Upper lobe of right lung (tissue), 1 donor: ENCODE measurements at regions not wholly inside any gene's neighbourhood (a gene's known extent, or its start where the extent isn't known, plus 50 kb on each side); places are given as distances from the start of the nearest gene placed in this dataset.

ENCODE experiments used
- ATAC-seq: fragments of 200-7000 bp; cut with Tn5 transposase; one replicate; pipeline ENCODE4 v1.9.1; 2020; ENCODE audit warnings: mild to moderate bottlenecking, moderate library complexity
- DNase-seq: peaks from one replicate; pipeline ENCODE4 v3.0.0-alpha.2; 2020
- H3K27ac ChIP-seq: fragments of 200-600 bp; one replicate; pipeline ENCODE4 v1.8.0; 2022
- H3K27me3 ChIP-seq: fragments of 200-600 bp; one replicate; pipeline ENCODE4 v1.8.0; 2022; ENCODE audit warnings: mild to moderate bottlenecking
- H3K36me3 ChIP-seq: fragments of 200-600 bp; one replicate; pipeline ENCODE4 v1.8.0; 2022
- H3K4me1 ChIP-seq: fragments of 200-600 bp; one replicate; pipeline ENCODE4 v1.8.0; 2022
- H3K4me3 ChIP-seq: fragments of 200-600 bp; one replicate; pipeline ENCODE4 v1.8.0; 2022; ENCODE audit warnings: mild to moderate bottlenecking
- H3K9me3 ChIP-seq: fragments of 200-600 bp; one replicate; pipeline ENCODE4 v1.8.0; 2022
- intact Hi-C: fragments of 100-400 bp; cut with DNase I; formaldehyde crosslinking; loops from one replicate; pipeline ENCODE4 v1.11.0; 2022
- TF ChIP-seq, protein P1 (sequence below): fragments of 200-600 bp; IDR thresholded peaks from one replicate; pipeline ENCODE4 v1.8.0; 2022; ENCODE audit warnings: antibody characterized with exemption
- donor health status: DM: no; HTN: yes; CAD: no; lungs with severe emphysema.

DNA sequence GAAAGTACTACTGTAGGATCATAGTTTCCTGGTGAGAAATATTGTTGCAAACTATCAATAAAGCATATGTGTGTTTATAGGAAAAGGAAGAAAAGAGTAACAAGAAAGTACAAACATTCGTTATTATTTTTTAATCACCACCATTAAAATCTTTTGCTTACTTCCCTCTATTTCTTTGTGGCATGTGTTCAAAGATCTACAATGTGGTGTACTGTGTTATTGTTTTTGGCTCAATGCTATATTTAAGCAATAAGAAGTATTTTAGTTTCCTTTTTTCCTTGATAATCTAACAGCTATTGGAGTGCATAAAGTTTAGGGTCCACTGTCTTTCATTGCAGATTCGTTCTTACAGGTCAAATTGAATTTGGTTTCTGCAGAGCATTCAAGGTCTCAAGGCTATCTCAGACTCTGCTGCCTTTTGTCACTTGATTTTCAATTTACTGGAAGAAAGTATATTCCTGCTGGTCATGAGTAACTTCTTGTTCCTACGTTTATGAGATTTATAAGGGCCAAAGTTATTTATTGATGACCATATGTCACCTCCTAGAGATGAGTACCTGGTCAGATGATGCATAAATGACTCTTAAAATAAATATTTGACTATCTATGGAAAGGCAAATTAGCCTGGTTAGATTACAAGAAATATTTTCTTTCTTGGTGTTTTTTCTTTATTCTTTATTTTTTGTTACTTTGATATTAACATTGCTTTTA lies 323.0 kb downstream of the TMEM167A start:
- TF ChIP-seq, protein P1, sequence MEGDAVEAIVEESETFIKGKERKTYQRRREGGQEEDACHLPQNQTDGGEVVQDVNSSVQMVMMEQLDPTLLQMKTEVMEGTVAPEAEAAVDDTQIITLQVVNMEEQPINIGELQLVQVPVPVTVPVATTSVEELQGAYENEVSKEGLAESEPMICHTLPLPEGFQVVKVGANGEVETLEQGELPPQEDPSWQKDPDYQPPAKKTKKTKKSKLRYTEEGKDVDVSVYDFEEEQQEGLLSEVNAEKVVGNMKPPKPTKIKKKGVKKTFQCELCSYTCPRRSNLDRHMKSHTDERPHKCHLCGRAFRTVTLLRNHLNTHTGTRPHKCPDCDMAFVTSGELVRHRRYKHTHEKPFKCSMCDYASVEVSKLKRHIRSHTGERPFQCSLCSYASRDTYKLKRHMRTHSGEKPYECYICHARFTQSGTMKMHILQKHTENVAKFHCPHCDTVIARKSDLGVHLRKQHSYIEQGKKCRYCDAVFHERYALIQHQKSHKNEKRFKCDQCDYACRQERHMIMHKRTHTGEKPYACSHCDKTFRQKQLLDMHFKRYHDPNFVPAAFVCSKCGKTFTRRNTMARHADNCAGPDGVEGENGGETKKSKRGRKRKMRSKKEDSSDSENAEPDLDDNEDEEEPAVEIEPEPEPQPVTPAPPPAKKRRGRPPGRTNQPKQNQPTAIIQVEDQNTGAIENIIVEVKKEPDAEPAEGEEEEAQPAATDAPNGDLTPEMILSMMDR, result no peak
- Histone ChIP-seq H3K27ac (no peak overlapping the region), H3K4me1 (no peaks in the 10 kb centered on the region), H3K36me3 (no peaks in the 10 kb centered on the region), H3K9me3 (no peaks in the 10 kb centered on the region), H3K27me3 (no peaks in the 10 kb centered on the region), H3K4me3 (no peak overlapping the region)
- ATAC-seq, result no peak
- DNase-seq, result no peak
- intact Hi-C loops, result no loop called here

DNA sequence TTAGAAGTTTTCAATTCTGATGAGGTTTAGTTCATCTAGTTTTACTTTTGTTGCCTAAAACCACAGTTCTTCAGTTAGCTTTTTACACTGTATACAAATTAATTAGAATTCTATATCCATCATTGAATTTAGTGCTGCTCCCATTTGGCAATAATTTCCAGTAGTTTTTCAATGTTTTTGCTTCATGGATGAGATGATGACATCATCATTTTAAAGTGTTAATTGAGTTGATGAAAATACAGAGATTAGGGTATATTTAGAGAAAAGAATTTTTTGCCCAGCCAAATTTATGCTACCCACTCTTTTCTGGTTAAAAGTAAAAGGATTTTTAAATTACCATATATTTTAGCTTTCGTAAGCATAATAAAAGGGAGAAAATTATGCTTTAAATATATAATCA lies 323.8 kb downstream of the TMEM167A start:
- Histone ChIP-seq H3K4me1 (peaks cover 5% of the 10 kb centered on the region), H3K9me3 (no peaks in the 10 kb centered on the region), H3K36me3 (no peaks in the 10 kb centered on the region), H3K4me3 (no peak overlapping the region), H3K27me3 (no peaks in the 10 kb centered on the region), H3K27ac (no peak overlapping the region)
- TF ChIP-seq, protein P1, result no peak
- intact Hi-C loops, result no loop called here
- ATAC-seq (no peak), DNase-seq (no peak)

DNA sequence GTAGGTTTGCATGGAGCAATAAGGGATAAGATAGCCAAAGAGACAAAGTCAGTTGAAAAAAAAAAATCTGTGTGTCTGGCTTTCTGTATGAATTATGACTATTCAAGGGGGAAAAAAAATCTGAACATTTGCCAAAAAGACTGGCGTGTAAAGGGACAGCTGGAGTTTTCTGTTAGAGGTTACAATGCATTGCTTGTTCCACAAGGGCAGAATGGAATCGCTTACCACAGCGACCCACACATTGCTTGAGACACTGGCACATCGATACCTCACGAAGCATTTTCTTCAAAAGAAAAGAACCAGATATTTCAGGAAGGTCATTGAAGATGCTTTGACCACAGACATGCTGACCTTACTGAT lies 327.8 kb downstream of the TMEM167A start:
- ATAC-seq, result no peak
- no peaks in the 10 kb centered on the region for H3K36me3 ChIP-seq
- H3K27me3 ChIP-seq, result no peaks in the 10 kb centered on the region
- H3K9me3 ChIP-seq, result no peaks in the 10 kb centered on the region
- intact Hi-C loops, result no loop called here
- TF ChIP-seq, protein P1, result no peak
- no peak overlapping the region for H3K4me3 ChIP-seq
- DNase-seq, result no peak
- no peak overlapping the region for H3K27ac ChIP-seq
- peaks cover 5% of the 10 kb centered on the region for H3K4me1 ChIP-seq

DNA sequence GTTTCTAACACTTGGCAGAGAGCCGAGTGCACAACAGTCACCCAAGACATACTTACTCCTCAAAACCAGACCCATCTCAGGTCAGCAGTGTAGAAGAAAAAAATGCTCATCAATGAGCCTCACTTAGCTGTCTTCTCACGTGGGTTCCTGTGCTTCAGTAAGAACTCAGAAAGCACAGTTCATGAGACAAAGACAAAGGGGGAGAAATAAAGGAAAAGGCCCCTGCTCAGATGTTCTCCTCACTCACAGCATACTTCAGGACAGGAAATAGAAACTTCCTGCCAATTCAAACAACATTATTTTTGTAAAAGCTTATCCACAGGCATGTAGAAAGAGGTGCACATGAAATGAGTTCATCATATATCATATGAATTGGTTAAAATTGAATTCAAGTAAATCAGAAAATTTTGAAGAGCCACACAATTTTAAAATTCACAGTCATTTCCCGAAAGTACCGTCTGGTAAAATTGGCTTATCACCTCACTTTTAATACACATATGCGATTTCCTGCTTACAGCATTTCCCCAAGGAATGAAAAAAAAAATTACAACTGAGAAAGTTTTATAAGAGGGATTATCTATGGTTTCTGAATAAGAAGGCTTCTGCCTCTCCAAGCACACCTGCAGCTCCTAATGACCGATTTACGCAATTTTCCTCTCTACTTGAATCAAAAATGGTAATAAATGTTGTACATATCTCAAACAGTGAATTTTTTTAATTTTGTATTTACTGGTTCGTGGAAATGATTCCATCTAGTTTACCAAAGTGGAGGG lies 328.3 kb downstream of the TMEM167A start:
- Histone ChIP-seq H3K27ac (no peak overlapping the region), H3K36me3 (no peaks in the 10 kb centered on the region), H3K9me3 (no peaks in the 10 kb centered on the region), H3K4me3 (no peak overlapping the region), H3K27me3 (no peaks in the 10 kb centered on the region), H3K4me1 (peaks cover 5% of the 10 kb centered on the region)
- TF ChIP-seq, protein P1, result no peak
- intact Hi-C loops, result no loop called here
- DNase-seq, result no peak
- ATAC-seq, result no peak

DNA sequence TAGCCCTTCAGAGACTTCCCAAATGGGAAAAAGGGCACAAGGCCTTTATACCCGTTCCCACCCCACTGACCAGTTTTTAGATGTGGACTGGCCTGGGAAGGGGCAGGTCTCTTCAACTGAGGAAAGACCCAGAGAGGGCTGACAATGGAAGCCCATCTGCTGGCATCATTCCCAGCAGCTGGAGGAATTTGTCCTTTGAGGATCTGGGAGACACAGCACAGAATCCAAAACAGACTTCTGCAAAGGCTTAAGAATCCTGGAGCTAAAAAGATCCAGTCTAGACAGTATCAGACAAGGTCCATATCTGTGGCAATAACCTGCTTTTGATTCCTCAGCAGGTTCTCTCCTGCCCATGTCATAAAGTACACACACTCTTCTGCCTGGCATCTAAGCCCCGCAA lies 329.2 kb downstream of the TMEM167A start:
- no peak for ATAC-seq
- TF ChIP-seq, protein P1, result no peak
- H3K9me3 ChIP-seq, result no peaks in the 10 kb centered on the region
- intact Hi-C loops, result no loop called here
- no peak overlapping the region for H3K27ac ChIP-seq
- H3K36me3 ChIP-seq, result no peaks in the 10 kb centered on the region
- no peak overlapping the region for H3K4me3 ChIP-seq
- no peak for DNase-seq
- H3K4me1 ChIP-seq, result peaks cover 5% of the 10 kb centered on the region
- H3K27me3 ChIP-seq, result no peaks in the 10 kb centered on the region
